NB4 (cell line): ENCODE measurements at regions not wholly inside any gene's neighbourhood (a gene's known extent, or its start where the extent isn't known, plus 50 kb on each side); places are given as distances from the start of the nearest gene placed in this dataset.

Experiments
- CTCF ChIP-seq: IDR thresholded peaks from one replicate; pipeline ENCODE4 v1.5.1; 2012; ENCODE audit warnings: low read depth, low read length
- MYC ChIP-seq: IDR thresholded peaks from 2 replicates; pipeline ENCODE4 v1.6.1; 2011; ENCODE audit warnings: low read depth, low read length
- POLR2A ChIP-seq: IDR thresholded peaks from 2 replicates; pipeline ENCODE4 v1.6.1; 2011; ENCODE audit warnings: mild to moderate bottlenecking; ENCODE audit not compliant: insufficient read length; ENCODE audit errors: extremely low read depth

- TF ChIP-seq CTCF = no peak
- no peak for TF ChIP-seq POLR2A
- no peak for TF ChIP-seq MYC
Measured at GRCh38 chr20:24359321-24360027, 110.0 kb upstream of the SYNDIG1 start.
